ENCODE measurements at regions not wholly inside any gene's neighbourhood (a gene's known extent, or its start where the extent isn't known, plus 50 kb on each side); places are given as distances from the start of the nearest gene placed in this dataset.

- TF ChIP-seq CTCF (IDR thresholded peaks at IDR 0.05) (no peak), POLR2A (IDR thresholded peaks at IDR 0.05) (no peak)
Observed at GRCh38 chr11:44468345-44468988, 97.0 kb upstream of the CD82 start.
